Stomach (tissue), 8 donors: ENCODE measurements at regions not wholly inside any gene's neighbourhood (a gene's known extent, or its start where the extent isn't known, plus 50 kb on each side); places are given as distances from the start of the nearest gene placed in this dataset.

Experiments
- DNase-seq, 2 donors: peaks; one replicate each; pipeline versions ENCODE4 v3.0.0 to v3.0.0-alpha.2; 2013 to 2019
- H3K27ac ChIP-seq, 5 donors: fragments of 200-600 bp in 4 of 5; sonication (generic) in 4 of 5; one replicate each; pipeline ENCODE4 v1.5.1; 2013 to 2019; ENCODE audit warnings: mild to moderate bottlenecking in 1 of 5, moderate library complexity in 1 of 5
- H3K27me3 ChIP-seq, 3 donors: fragments of 200-600 bp; sonication (generic); one replicate each; pipeline ENCODE4 v1.5.1; 2017 to 2019; ENCODE audit warnings: mixed run types in 1 of 3
- H3K36me3 ChIP-seq, 4 donors: fragments of 200-600 bp; sonication (generic); 1 replicate in 3 of 4; 2 replicates in 1 of 4; pipeline ENCODE4 v1.5.1; 2016 to 2019
- H3K4me1 ChIP-seq, 4 donors: fragments of 200-600 bp; sonication (generic); one replicate each; pipeline ENCODE4 v1.5.1; 2016 to 2019
- H3K4me3 ChIP-seq, 4 donors: fragments of 200-600 bp; sonication (generic) in 3 of 4; one replicate each; pipeline ENCODE4 v1.5.1; 2016 to 2019; ENCODE audit warnings: mild to moderate bottlenecking in 1 of 4
- H3K9me3 ChIP-seq, 4 donors: fragments of 200-600 bp; sonication (generic); one replicate each; pipeline ENCODE4 v1.5.1; 2016 to 2019
- EP300 ChIP-seq: sonication (generic); formaldehyde crosslinking; IDR thresholded peaks from one replicate; pipeline ENCODE4 v1.6.1; 2017; ENCODE audit warnings: antibody characterized with exemption
- POLR2A ChIP-seq, 4 donors: fragments of 450-650 bp; IDR thresholded peaks; one replicate each; pipeline ENCODE4 v1.6.1; 2016; ENCODE audit warnings: antibody characterized with exemption in 4 of 4, control low read depth in 2 of 4, mild to moderate bottlenecking in 1 of 4, moderate library complexity in 1 of 4
- POLR2AphosphoS5 ChIP-seq, 3 donors: sonication (generic); formaldehyde crosslinking; IDR thresholded peaks; one replicate each; pipeline ENCODE4 v1.6.1; 2016; ENCODE audit warnings: antibody characterized with exemption in 3 of 3
- WGBS, 5 donors: extraction: QIAGEN DNeasy Blood & Tissue Kit in 3 of 5; methylation state at CpG; one replicate each; pipeline versions ENCODE4 v1.1.5 to v1.1.7; 2013 to 2018; 5-methylcytosine and 5-hydroxymethylcytosine counted together
- intact Hi-C: fragments of 100-400 bp; cut with DNase I; formaldehyde crosslinking; loops from one replicate; pipeline ENCODE4 v1.15.1; 2023; ENCODE audit warnings: low total_unique reads
- TF ChIP-seq, protein P1 (sequence below), 7 experiments: fragments of 450-650 bp in 4 of 7; fragments of 200-600 bp in 3 of 7; sonication (generic) in 3 of 7; IDR thresholded peaks; one replicate each; pipeline ENCODE4 v1.5.1; 2016 to 2019; ENCODE audit warnings: antibody characterized with exemption in 7 of 7, control low read depth in 2 of 7, mild to moderate bottlenecking in 1 of 7
- donor health status: healthy with polysubstance abuse.
- donor health status: Bipolar disorder and iron deficiency.
- donor health status: healthy.

DNA sequence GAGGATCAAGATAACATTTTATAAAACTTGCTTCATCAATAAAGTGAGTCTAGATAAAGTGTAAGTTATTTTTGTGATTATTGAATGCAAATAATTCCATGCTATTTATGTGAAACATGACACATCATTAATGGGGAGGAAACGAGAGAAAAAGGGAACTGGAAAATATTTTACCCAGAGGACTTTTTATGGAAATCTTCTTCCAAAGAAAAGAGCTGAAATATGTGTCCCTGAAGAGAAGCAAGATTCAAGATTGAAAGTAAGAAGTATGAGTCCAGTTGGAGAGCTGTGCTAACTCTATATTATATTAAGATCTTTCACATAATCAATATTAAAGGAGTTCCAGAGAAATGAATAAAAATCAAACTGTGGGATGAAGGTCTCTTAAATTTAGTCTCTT is 1361.8 kb downstream of the GATA3 start:
- H3K4me3 ChIP-seq, result no peak overlapping the region
- H3K27me3 ChIP-seq, result no peaks in the 10 kb centered on the region
- intact Hi-C loops, result no loop called here
- H3K4me1 ChIP-seq, result no peaks in the 10 kb centered on the region
- no peak for TF ChIP-seq POLR2A (IDR thresholded peaks at IDR 0.05)
- TF ChIP-seq EP300, result no peak
- no peak for TF ChIP-seq POLR2AphosphoS5 (IDR thresholded peaks at IDR 0.05)
- TF ChIP-seq, protein P1, sequence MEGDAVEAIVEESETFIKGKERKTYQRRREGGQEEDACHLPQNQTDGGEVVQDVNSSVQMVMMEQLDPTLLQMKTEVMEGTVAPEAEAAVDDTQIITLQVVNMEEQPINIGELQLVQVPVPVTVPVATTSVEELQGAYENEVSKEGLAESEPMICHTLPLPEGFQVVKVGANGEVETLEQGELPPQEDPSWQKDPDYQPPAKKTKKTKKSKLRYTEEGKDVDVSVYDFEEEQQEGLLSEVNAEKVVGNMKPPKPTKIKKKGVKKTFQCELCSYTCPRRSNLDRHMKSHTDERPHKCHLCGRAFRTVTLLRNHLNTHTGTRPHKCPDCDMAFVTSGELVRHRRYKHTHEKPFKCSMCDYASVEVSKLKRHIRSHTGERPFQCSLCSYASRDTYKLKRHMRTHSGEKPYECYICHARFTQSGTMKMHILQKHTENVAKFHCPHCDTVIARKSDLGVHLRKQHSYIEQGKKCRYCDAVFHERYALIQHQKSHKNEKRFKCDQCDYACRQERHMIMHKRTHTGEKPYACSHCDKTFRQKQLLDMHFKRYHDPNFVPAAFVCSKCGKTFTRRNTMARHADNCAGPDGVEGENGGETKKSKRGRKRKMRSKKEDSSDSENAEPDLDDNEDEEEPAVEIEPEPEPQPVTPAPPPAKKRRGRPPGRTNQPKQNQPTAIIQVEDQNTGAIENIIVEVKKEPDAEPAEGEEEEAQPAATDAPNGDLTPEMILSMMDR (IDR thresholded peaks at IDR 0.05), result no peak
- H3K27ac ChIP-seq, result no peak overlapping the region
- no peaks in the 10 kb centered on the region for H3K36me3 ChIP-seq
- DNase-seq, result no peak
- H3K9me3 ChIP-seq, result no peaks in the 10 kb centered on the region
- WGBS, 5 donors, result 30 to 55% (median 48%) methylated on average over 1 of the region's 1 CpG

DNA sequence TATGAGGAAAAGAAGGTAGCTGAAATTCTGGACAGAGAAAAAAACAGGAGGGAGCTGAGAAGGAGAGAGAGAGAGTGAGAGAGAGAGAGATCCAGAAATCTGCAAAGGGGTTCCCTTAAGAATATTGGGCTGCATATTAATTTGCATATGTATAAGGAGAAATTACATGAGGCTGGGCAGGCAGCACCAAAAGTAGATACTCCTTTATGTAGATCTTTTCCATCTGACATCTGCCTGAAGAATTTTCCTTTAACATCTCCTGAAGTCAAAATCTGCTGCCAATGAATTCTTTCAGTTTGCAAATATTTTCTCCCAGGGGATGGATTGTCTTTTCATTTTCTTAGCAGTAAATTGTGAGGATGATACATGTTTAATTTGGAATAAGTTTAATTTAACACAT is 1365.3 kb downstream of the GATA3 start:
- intact Hi-C loops, result no loop called here
- Histone ChIP-seq H3K9me3 (peaks cover 0 to 7% (median 0%) of the 10 kb centered on the region in 4 donors), H3K4me3 (no peak overlapping the region), H3K4me1 (no peaks in the 10 kb centered on the region), H3K36me3 (no peaks in the 10 kb centered on the region), H3K27ac (no peak overlapping the region), H3K27me3 (no peaks in the 10 kb centered on the region)
- TF ChIP-seq EP300 (no peak), POLR2A (IDR thresholded peaks at IDR 0.05) (no peak), POLR2AphosphoS5 (IDR thresholded peaks at IDR 0.05) (no peak)
- DNase-seq, result no peak

DNA sequence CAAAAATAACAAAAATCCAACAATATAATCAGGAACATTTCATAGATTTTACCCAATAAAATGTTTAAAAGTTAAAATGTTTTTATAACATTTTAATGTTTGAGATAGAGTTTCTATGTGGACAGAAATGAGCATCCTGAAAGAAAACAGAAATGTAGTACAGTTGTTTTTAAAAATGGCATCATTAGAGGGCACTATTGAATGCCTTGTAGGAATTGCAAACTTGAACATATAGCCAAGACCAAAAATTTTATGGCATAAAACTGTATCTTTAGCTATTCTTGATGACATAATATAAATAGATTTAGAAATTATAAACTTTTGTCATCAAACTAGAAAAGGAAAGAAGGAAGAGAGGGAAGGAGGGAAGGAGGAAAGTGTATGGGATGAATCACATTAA is 1372.7 kb downstream of the GATA3 start:
- Histone ChIP-seq H3K27me3 (no peaks in the 10 kb centered on the region), H3K27ac (no peak overlapping the region), H3K4me3 (no peak overlapping the region), H3K36me3 (no peaks in the 10 kb centered on the region), H3K4me1 (no peaks in the 10 kb centered on the region), H3K9me3 (peaks cover 0 to 15% (median 0%) of the 10 kb centered on the region in 4 donors)
- TF ChIP-seq EP300, result no peak
- TF ChIP-seq POLR2AphosphoS5 (IDR thresholded peaks at IDR 0.05), result no peak
- TF ChIP-seq POLR2A (IDR thresholded peaks at IDR 0.05), result no peak
- TF ChIP-seq, protein P1 (IDR thresholded peaks at IDR 0.05), result no peak
- peak in 1 of 2 donors; percentile 2 for DNase-seq
- intact Hi-C loops, result no loop called here

DNA sequence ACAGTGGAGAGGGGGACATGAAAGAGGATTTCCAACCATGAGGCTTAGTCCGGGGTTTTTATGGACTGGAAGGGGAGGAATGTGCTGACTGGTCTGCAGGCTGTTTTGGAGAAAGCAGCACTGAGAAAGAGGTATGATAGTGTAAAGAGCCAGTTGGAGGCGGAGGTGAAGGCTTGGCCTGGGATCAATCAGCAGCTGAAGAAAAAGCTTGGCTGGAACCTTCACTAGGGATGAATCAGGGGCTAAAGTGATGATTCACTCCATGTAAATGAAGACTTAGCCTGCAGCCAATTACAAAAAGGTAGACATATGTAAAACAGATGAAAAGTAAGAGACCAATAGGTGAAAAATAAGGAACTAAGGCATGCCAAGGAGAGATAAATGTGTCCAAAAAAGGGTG is 1382.6 kb downstream of the GATA3 start:
- H3K4me1 ChIP-seq, result no peaks in the 10 kb centered on the region
- WGBS, 5 donors, result 76 to 93% (median 87%) methylated on average over 2 of the region's 2 CpGs
- intact Hi-C loops, result no loop called here
- H3K27me3 ChIP-seq, result no peaks in the 10 kb centered on the region
- no peak for DNase-seq
- no peaks in the 10 kb centered on the region for H3K36me3 ChIP-seq
- TF ChIP-seq, protein P1 (IDR thresholded peaks at IDR 0.05), result no peak
- TF ChIP-seq EP300, result no peak
- TF ChIP-seq POLR2A (IDR thresholded peaks at IDR 0.05), result no peak
- no peak for TF ChIP-seq POLR2AphosphoS5 (IDR thresholded peaks at IDR 0.05)
- peaks cover 0 to 4% (median 0%) of the 10 kb centered on the region in 4 donors for H3K9me3 ChIP-seq
- no peak overlapping the region for H3K4me3 ChIP-seq
- H3K27ac ChIP-seq, result no peak overlapping the region

DNA sequence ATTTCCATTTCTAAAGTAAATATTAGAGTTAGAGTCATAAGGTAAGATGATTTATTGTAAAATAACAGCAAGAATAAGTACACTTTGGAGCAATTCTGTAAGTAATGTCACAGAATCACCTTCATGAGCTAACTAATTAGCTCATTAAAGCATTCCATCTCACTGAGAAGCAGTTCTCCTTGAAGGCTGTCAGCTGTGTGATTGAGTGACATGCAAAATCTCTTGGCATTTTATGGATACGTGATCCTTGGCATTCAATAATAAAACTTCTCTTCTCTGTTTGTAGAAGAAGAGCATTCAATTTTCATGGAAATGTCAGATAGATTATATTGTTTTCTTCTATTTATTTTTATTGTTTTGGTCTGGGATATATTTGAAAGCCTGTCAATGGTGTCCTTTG is 1389.3 kb downstream of the GATA3 start:
- Histone ChIP-seq H3K27ac (no peak overlapping the region), H3K36me3 (no peaks in the 10 kb centered on the region), H3K9me3 (no peaks in the 10 kb centered on the region), H3K4me3 (no peak overlapping the region), H3K27me3 (no peaks in the 10 kb centered on the region), H3K4me1 (no peaks in the 10 kb centered on the region)
- intact Hi-C loops, result no loop called here
- no peak for DNase-seq
- WGBS, 5 donors, result 49 to 73% (median 61%) methylated on average over 1 of the region's 1 CpG
- no peak for TF ChIP-seq POLR2A (IDR thresholded peaks at IDR 0.05)
- no peak for TF ChIP-seq EP300
- TF ChIP-seq, protein P1 (IDR thresholded peaks at IDR 0.05), result no peak
- TF ChIP-seq POLR2AphosphoS5 (IDR thresholded peaks at IDR 0.05), result no peak
